ENCODE measurements at regions not wholly inside any gene's neighbourhood (a gene's known extent, or its start where the extent isn't known, plus 50 kb on each side); places are given as distances from the start of the nearest gene placed in this dataset.

GRCh38 chr2:235347691-235348090, 146.2 kb upstream of the AGAP1 start:
- no peak for TF ChIP-seq SP1 (IDR thresholded peaks at IDR 0.05)
- TF ChIP-seq ARNT (IDR thresholded peaks at IDR 0.05): no peak
- no peak for TF ChIP-seq HDGF (IDR thresholded peaks at IDR 0.05; ENCODE audit: borderline replicate concordance)
- TF ChIP-seq FOXK2 (IDR thresholded peaks at IDR 0.05): no peak
- no peak for TF ChIP-seq FOXA1 (IDR thresholded peaks at IDR 0.05)
- TF ChIP-seq BHLHE40 (IDR thresholded peaks at IDR 0.05; ENCODE audit: borderline replicate concordance): no peak
- TF ChIP-seq, protein P1, sequence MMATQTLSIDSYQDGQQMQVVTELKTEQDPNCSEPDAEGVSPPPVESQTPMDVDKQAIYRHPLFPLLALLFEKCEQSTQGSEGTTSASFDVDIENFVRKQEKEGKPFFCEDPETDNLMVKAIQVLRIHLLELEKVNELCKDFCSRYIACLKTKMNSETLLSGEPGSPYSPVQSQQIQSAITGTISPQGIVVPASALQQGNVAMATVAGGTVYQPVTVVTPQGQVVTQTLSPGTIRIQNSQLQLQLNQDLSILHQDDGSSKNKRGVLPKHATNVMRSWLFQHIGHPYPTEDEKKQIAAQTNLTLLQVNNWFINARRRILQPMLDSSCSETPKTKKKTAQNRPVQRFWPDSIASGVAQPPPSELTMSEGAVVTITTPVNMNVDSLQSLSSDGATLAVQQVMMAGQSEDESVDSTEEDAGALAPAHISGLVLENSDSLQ (IDR thresholded peaks at IDR 0.05): no peak
- TF ChIP-seq SUZ12 (IDR thresholded peaks at IDR 0.05): no peak
- TF ChIP-seq FOXM1 (IDR thresholded peaks at IDR 0.05; ENCODE audit: borderline replicate concordance): no peak
- no peak for TF ChIP-seq TARDBP (IDR thresholded peaks at IDR 0.05)
- no peak for TF ChIP-seq CTBP1 (IDR thresholded peaks at IDR 0.05; ENCODE audit: borderline replicate concordance)

All from HEK293T (cell line).